GM23338 (cell line): ENCODE measurements at regions not wholly inside any gene's neighbourhood (a gene's known extent, or its start where the extent isn't known, plus 50 kb on each side); places are given as distances from the start of the nearest gene placed in this dataset.

ENCODE experiments used
- ATAC-seq: fragments of 200-7000 bp; cut with Tn5 transposase; 3 replicates; pipeline ENCODE4 v1.9.1; 2020
- DNase-seq: peaks from one replicate; pipeline ENCODE4 v3.0.0-alpha.2; 2015; ENCODE audit warnings: low spot score
- H2AFZ ChIP-seq: fragments of 200-600 bp; sonication (generic); 2 replicates; pipeline ENCODE4 v1.8.0; 2016; ENCODE audit warnings: antibody characterized with exemption, mild to moderate bottlenecking, moderate library complexity
- H3F3A ChIP-seq: fragments of 200-600 bp; sonication (generic); replicated peaks from 2 replicates; pipeline ENCODE4 v1.8.0; 2017; ENCODE audit warnings: antibody characterized with exemption, mixed run types, low read depth
- H3K27ac ChIP-seq: fragments of 200-600 bp; sonication (generic); 2 replicates; pipeline ENCODE4 v1.6.1; 2016; ENCODE audit warnings: low read depth
- H3K27me3 ChIP-seq: fragments of 200-600 bp; sonication (generic); 2 replicates; pipeline ENCODE4 v1.8.0; 2016; ENCODE audit warnings: mild to moderate bottlenecking, mixed run types, moderate library complexity; ENCODE audit not compliant: insufficient read depth
- H3K36me3 ChIP-seq: fragments of 200-600 bp; sonication (generic); 2 replicates; pipeline ENCODE4 v1.8.0; 2016; ENCODE audit warnings: mild to moderate bottlenecking; ENCODE audit not compliant: insufficient read depth
- H3K4me1 ChIP-seq: fragments of 200-600 bp; sonication (generic); 2 replicates; pipeline ENCODE4 v1.8.0; 2016; ENCODE audit warnings: mild to moderate bottlenecking, moderate library complexity; ENCODE audit not compliant: insufficient read depth
- H3K4me2 ChIP-seq: fragments of 200-600 bp; sonication (generic); 2 replicates; pipeline ENCODE4 v1.7.1; 2017; ENCODE audit warnings: mixed run types
- H3K4me3 ChIP-seq: fragments of 200-600 bp; sonication (generic); 2 replicates; pipeline ENCODE4 v1.6.1; 2016; ENCODE audit warnings: mixed run types
- H3K79me2 ChIP-seq: fragments of 200-600 bp; sonication (generic); replicated peaks from 2 replicates; pipeline ENCODE4 v1.8.0; 2017; ENCODE audit warnings: mild to moderate bottlenecking; ENCODE audit not compliant: insufficient read depth
- H3K9me2 ChIP-seq: fragments of 200-600 bp; sonication (generic); 2 replicates; pipeline ENCODE4 v1.8.0; 2017; ENCODE audit not compliant: insufficient read depth
- H4K20me1 ChIP-seq: fragments of 200-600 bp; sonication (generic); replicated peaks from 2 replicates; pipeline ENCODE4 v1.8.0; 2017; ENCODE audit warnings: mild to moderate bottlenecking; ENCODE audit not compliant: insufficient read depth
- H3K27ac Mint-ChIP-seq: 2 replicates; pipeline ENCODE4 v1.8.0; 2020; ENCODE audit warnings: inconsistent platforms, mild to moderate bottlenecking, moderate library complexity, mixed read lengths
- H3K27me3 Mint-ChIP-seq: 3 replicates; pipeline ENCODE4 v1.8.0; 2022; ENCODE audit warnings: low read depth, mild to moderate bottlenecking, moderate library complexity, mixed read lengths, inconsistent platforms; ENCODE audit not compliant: insufficient read depth, poor library complexity
- H3K36me3 Mint-ChIP-seq: 3 replicates; pipeline ENCODE4 v1.8.0; 2021; ENCODE audit warnings: low read depth, mild to moderate bottlenecking, inconsistent platforms, moderate library complexity, mixed read lengths
- H3K4me1 Mint-ChIP-seq: 3 replicates; pipeline ENCODE4 v1.8.0; 2020; ENCODE audit warnings: mild to moderate bottlenecking, inconsistent platforms, mixed read lengths
- H3K4me3 Mint-ChIP-seq: 3 replicates; pipeline ENCODE4 v1.8.0; 2021; ENCODE audit warnings: moderate library complexity, mild to moderate bottlenecking, inconsistent platforms, mixed read lengths
- H3K9me3 Mint-ChIP-seq: 3 replicates; pipeline ENCODE4 v1.8.0; 2020; ENCODE audit warnings: moderate library complexity, mild to moderate bottlenecking, inconsistent platforms, mixed read lengths
- CREB1 ChIP-seq: fragments of 250-450 bp; sonication (Bioruptor Pico); IDR thresholded peaks from 2 replicates; pipeline ENCODE4 v1.5.0; 2020; ENCODE audit warnings: low read depth, mild to moderate bottlenecking, moderate library complexity
- ETS1 ChIP-seq: IDR thresholded peaks from 2 replicates; pipeline ENCODE4 v1.6.1; 2016; ENCODE audit warnings: antibody characterized with exemption
- NANOG ChIP-seq: IDR thresholded peaks from 2 replicates; pipeline ENCODE4 v1.6.1; 2016; ENCODE audit warnings: antibody characterized with exemption, borderline replicate concordance
- REST ChIP-seq: IDR thresholded peaks from one replicate; pipeline ENCODE4 v1.6.1; 2018; ENCODE audit warnings: antibody characterized with exemption; ENCODE audit not compliant: unreplicated experiment
- STAT1 ChIP-seq: IDR thresholded peaks from one replicate; pipeline ENCODE4 v1.6.1; 2016; ENCODE audit warnings: antibody characterized with exemption; ENCODE audit not compliant: unreplicated experiment
- ZNF114 ChIP-seq: fragments of 250-450 bp; sonication (Bioruptor Pico); IDR thresholded peaks from 2 replicates; pipeline ENCODE4 v1.5.0; 2020; ENCODE audit warnings: mild to moderate bottlenecking, moderate library complexity
- ZNF331 ChIP-seq: fragments of 250-450 bp; sonication (Bioruptor Pico); IDR thresholded peaks from 2 replicates; pipeline ENCODE4 v1.5.0; 2020; ENCODE audit warnings: low read depth, mild to moderate bottlenecking, moderate library complexity
- TF ChIP-seq, protein P1 (sequence below): fragments of 250-450 bp; sonication (Bioruptor Pico); IDR thresholded peaks from 2 replicates; pipeline ENCODE4 v1.5.0; 2020; ENCODE audit warnings: mild to moderate bottlenecking, moderate library complexity
- TF ChIP-seq, protein P2 (sequence below), 2 experiments: fragments of 200-600 bp in 1 of 2; sonication (generic) in 1 of 2; conservative IDR thresholded peaks; 2 replicates each; pipeline versions ENCODE4 v1.5.1 to v1.6.1; 2016 to 2017; ENCODE audit warnings: antibody characterized with exemption in 2 of 2, low read depth in 2 of 2, mild to moderate bottlenecking in 2 of 2, moderate library complexity in 1 of 2

DNA sequence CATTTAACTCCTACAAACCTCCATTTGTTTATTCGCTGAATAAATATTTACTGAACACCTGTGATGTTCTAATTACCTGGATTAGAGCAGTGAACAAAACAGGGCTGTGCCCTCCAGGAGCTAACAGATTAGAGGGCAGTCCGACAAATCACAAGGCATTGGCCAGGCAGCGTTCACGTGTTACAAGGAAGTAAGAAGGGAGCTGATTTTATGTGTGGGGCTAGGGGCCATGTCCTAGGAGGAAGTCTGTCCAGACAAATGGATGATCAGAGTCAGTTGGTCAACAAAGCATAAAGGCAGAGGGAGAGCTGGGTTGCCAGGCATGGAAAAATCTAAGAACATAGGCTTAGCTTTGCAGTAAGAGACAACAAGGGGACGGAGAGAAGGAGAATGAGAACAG lies 57.3 kb upstream of the BACE2 start (continued):
- no peak for TF ChIP-seq REST
- no peak for TF ChIP-seq NANOG

DNA sequence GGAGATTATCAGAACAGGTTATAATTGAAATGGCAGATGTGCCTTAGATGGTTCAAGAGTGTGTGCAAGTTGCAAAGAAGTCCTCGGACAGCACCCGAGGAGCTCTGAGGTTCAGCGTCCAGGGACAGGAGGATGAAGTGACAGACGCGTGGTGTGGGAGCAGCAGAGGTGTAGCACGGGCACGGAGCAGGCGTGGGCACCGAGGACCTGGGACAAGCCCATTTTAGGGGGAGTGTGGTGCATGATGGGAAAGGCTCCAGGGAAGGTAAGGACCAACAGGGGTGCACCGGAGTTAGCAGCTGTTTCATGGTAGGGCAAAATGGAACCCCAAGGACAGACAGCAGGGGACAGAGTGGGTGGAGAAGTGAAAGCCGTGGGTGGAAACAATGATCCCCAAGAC lies 56.3 kb upstream of the BACE2 start:
- Mint-ChIP-seq H3K27ac (no peak overlapping the region), H3K27me3 (peaks cover 11% of the 10 kb centered on the region), H3K4me3 (no peak overlapping the region), H3K4me1 (peaks cover 9% of the 10 kb centered on the region; the same call in 2 of the 3 replicates), H3K9me3 (peaks cover 83% of the 10 kb centered on the region), H3K36me3 (peaks cover 9% of the 10 kb centered on the region)
- DNase-seq (no peak), ATAC-seq (no peak)
- Histone ChIP-seq H3K4me2 (no peak overlapping the region), H4K20me1 (no peaks in the 10 kb centered on the region), H3K9me2 (no peaks in the 10 kb centered on the region), H2AFZ (no peak overlapping the region), H3K36me3 (no peaks in the 10 kb centered on the region), H3K4me3 (no peak overlapping the region), H3F3A (no peaks in the 10 kb centered on the region), H3K79me2 (no peaks in the 10 kb centered on the region), H3K27me3 (no peaks in the 10 kb centered on the region), H3K27ac (no peak overlapping the region), H3K4me1 (no peaks in the 10 kb centered on the region)
- TF ChIP-seq ETS1 (no peak), REST (no peak), CREB1 (CRISPR knock-in tag) (no peak), ZNF331 (CRISPR knock-in tag) (no peak), STAT1 (no peak), ZNF114 (no peak)
- TF ChIP-seq, protein P1, sequence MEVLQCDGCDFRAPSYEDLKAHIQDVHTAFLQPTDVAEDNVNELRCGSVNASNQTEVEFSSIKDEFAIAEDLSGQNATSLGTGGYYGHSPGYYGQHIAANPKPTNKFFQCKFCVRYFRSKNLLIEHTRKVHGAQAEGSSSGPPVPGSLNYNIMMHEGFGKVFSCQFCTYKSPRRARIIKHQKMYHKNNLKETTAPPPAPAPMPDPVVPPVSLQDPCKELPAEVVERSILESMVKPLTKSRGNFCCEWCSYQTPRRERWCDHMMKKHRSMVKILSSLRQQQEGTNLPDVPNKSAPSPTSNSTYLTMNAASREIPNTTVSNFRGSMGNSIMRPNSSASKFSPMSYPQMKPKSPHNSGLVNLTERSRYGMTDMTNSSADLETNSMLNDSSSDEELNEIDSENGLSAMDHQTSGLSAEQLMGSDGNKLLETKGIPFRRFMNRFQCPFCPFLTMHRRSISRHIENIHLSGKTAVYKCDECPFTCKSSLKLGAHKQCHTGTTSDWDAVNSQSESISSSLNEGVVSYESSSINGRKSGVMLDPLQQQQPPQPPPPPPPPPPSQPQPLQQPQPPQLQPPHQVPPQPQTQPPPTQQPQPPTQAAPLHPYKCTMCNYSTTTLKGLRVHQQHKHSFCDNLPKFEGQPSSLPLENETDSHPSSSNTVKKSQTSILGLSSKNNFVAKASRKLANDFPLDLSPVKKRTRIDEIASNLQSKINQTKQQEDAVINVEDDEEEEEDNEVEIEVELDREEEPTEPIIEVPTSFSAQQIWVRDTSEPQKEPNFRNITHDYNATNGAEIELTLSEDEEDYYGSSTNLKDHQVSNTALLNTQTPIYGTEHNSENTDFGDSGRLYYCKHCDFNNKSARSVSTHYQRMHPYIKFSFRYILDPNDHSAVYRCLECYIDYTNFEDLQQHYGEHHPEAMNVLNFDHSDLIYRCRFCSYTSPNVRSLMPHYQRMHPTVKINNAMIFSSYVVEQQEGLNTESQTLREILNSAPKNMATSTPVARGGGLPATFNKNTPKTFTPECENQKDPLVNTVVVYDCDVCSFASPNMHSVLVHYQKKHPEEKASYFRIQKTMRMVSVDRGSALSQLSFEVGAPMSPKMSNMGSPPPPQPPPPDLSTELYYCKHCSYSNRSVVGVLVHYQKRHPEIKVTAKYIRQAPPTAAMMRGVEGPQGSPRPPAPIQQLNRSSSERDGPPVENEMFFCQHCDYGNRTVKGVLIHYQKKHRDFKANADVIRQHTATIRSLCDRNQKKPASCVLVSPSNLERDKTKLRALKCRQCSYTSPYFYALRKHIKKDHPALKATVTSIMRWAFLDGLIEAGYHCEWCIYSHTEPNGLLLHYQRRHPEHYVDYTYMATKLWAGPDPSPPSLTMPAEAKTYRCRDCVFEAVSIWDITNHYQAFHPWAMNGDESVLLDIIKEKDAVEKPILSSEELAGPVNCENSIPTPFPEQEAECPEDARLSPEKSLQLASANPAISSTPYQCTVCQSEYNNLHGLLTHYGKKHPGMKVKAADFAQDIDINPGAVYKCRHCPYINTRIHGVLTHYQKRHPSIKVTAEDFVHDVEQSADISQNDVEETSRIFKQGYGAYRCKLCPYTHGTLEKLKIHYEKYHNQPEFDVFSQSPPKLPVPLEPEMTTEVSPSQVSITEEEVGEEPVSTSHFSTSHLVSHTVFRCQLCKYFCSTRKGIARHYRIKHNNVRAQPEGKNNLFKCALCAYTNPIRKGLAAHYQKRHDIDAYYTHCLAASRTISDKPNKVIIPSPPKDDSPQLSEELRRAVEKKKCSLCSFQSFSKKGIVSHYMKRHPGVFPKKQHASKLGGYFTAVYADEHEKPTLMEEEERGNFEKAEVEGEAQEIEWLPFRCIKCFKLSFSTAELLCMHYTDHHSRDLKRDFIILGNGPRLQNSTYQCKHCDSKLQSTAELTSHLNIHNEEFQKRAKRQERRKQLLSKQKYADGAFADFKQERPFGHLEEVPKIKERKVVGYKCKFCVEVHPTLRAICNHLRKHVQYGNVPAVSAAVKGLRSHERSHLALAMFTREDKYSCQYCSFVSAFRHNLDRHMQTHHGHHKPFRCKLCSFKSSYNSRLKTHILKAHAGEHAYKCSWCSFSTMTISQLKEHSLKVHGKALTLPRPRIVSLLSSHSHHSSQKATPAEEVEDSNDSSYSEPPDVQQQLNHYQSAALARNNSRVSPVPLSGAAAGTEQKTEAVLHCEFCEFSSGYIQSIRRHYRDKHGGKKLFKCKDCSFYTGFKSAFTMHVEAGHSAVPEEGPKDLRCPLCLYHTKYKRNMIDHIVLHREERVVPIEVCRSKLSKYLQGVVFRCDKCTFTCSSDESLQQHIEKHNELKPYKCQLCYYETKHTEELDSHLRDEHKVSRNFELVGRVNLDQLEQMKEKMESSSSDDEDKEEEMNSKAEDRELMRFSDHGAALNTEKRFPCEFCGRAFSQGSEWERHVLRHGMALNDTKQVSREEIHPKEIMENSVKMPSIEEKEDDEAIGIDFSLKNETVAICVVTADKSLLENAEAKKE (CRISPR knock-in tag) = no peak
- TF ChIP-seq, protein P2, sequence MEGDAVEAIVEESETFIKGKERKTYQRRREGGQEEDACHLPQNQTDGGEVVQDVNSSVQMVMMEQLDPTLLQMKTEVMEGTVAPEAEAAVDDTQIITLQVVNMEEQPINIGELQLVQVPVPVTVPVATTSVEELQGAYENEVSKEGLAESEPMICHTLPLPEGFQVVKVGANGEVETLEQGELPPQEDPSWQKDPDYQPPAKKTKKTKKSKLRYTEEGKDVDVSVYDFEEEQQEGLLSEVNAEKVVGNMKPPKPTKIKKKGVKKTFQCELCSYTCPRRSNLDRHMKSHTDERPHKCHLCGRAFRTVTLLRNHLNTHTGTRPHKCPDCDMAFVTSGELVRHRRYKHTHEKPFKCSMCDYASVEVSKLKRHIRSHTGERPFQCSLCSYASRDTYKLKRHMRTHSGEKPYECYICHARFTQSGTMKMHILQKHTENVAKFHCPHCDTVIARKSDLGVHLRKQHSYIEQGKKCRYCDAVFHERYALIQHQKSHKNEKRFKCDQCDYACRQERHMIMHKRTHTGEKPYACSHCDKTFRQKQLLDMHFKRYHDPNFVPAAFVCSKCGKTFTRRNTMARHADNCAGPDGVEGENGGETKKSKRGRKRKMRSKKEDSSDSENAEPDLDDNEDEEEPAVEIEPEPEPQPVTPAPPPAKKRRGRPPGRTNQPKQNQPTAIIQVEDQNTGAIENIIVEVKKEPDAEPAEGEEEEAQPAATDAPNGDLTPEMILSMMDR (conservative IDR thresholded peaks at IDR 0.05; ENCODE audit: low read depth in 2 of 2) = no peak
